ENCODE measurements at regions not wholly inside any gene's neighbourhood (a gene's known extent, or its start where the extent isn't known, plus 50 kb on each side); places are given as distances from the start of the nearest gene placed in this dataset.

DNA sequence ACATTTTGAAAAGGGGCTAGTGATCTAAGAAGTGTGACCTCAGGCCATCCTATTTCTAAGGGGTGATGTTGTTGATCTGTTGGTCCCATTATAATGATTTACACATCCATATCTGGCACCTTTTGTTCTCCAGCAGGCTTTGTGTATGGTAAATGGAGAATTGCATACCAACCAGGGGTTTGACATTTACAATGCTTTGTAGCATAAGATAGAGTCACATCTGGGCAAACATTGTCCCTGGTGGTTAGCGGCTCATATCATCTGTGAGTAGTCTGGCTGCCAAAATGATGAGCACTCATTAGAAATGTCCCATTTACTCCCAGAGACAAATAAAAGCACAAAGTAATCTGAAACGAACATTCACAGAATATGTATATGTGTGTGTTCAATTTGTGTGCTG is 1775.5 kb upstream of the CELF4 start (continued):
- TF ChIP-seq BACH1 (IDR thresholded peaks at IDR 0.05; ENCODE audit: borderline replicate concordance): no peak

DNA sequence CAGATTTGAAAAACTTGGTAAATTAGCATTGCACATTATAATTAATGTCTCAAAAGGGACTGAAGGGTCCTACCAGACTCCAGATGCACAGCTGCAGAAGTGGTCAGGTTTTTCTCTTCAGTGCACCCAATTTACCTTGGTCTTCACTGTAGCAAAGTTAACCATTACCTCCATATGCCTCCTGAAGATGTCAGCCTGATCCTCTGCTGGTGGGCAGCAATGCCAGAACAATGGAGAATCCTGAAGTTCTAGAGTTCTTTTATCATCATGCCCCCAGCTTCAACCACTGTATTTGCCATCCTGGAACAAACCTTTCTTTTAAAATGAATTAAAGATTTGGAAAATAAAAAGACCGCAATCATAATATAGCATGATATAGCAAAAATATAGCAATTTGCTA is 1774.8 kb upstream of the CELF4 start:
- Histone ChIP-seq H3K9me3 (replicated peaks; ENCODE audit: control insufficient read depth, insufficient read depth, low read length) (no peaks in the 10 kb centered on the region), H2AFZ (ENCODE audit: control insufficient read depth, low read depth, low read length) (no peak overlapping the region), H3K4me1 (ENCODE audit: control insufficient read depth, insufficient read depth, low read length) (no peaks in the 10 kb centered on the region), H3K9ac (ENCODE audit: control insufficient read depth, insufficient read depth, low read length) (no peak overlapping the region), H3K36me3 (ENCODE audit: control insufficient read depth in 2 of 2, insufficient read depth in 2 of 2, low read length in 1 of 2) (no peaks in the 10 kb centered on the region), H3K27ac (ENCODE audit: control insufficient read depth, insufficient read depth) (no peak overlapping the region), H3K27me3 (replicated peaks in 1 of 2; ENCODE audit: control insufficient read depth in 2 of 2, insufficient read depth in 2 of 2, low read length in 1 of 2) (no peaks in the 10 kb centered on the region), H4K20me1 (ENCODE audit: control insufficient read depth, insufficient read depth) (no peaks in the 10 kb centered on the region), H3K4me2 (ENCODE audit: control insufficient read depth, insufficient read depth) (no peak overlapping the region), H3K4me3 (no peak overlapping the region), H3K79me2 (ENCODE audit: control insufficient read depth, insufficient read depth, low read length) (no peaks in the 10 kb centered on the region)
- ATAC-seq: no peak
- RAD21 ChIA-PET (ENCODE audit: unreplicated experiment): no interaction called here
- DNase-seq (ENCODE audit: low read depth, low spot score): no peak
- TF ChIP-seq NFYA (IDR thresholded peaks at IDR 0.05; ENCODE audit: borderline replicate concordance, low read depth, low read length) (no peak), BMI1 (IDR thresholded peaks at IDR 0.05; ENCODE audit: borderline replicate concordance) (no peak), SREBF2 (IDR thresholded peaks at IDR 0.05; ENCODE audit: low read length) (no peak), PAX5 (IDR thresholded peaks at IDR 0.05; ENCODE audit: borderline replicate concordance, low read depth, low read length) (no peak), NR2C1 (IDR thresholded peaks at IDR 0.05) (no peak), NFXL1 (IDR thresholded peaks at IDR 0.05; ENCODE audit: borderline replicate concordance) (no peak), PML (IDR thresholded peaks at IDR 0.05; ENCODE audit: low read length) (no peak), LARP7 (IDR thresholded peaks at IDR 0.05) (no peak), EED (IDR thresholded peaks at IDR 0.05; ENCODE audit: low read depth) (no peak), KAT2A (conservative IDR thresholded peaks at IDR 0.05; ENCODE audit: control insufficient read depth, low read depth, low read length) (no peak), ETV6 (conservative IDR thresholded peaks at IDR 0.05 in 1 of 2, IDR thresholded peaks at IDR 0.05 in 1 of 2; ENCODE audit: borderline replicate concordance in 1 of 2, low read depth in 1 of 2) (no peak)
- TF ChIP-seq, protein P1, sequence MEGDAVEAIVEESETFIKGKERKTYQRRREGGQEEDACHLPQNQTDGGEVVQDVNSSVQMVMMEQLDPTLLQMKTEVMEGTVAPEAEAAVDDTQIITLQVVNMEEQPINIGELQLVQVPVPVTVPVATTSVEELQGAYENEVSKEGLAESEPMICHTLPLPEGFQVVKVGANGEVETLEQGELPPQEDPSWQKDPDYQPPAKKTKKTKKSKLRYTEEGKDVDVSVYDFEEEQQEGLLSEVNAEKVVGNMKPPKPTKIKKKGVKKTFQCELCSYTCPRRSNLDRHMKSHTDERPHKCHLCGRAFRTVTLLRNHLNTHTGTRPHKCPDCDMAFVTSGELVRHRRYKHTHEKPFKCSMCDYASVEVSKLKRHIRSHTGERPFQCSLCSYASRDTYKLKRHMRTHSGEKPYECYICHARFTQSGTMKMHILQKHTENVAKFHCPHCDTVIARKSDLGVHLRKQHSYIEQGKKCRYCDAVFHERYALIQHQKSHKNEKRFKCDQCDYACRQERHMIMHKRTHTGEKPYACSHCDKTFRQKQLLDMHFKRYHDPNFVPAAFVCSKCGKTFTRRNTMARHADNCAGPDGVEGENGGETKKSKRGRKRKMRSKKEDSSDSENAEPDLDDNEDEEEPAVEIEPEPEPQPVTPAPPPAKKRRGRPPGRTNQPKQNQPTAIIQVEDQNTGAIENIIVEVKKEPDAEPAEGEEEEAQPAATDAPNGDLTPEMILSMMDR (IDR thresholded peaks at IDR 0.05 in 2 of 3, conservative IDR thresholded peaks at IDR 0.05 in 1 of 3; ENCODE audit: control insufficient read depth in 2 of 3, extremely low read depth in 1 of 3, insufficient read depth in 1 of 3, low read depth in 3 of 3, low read length in 3 of 3): no peak
- TF ChIP-seq, protein P2, sequence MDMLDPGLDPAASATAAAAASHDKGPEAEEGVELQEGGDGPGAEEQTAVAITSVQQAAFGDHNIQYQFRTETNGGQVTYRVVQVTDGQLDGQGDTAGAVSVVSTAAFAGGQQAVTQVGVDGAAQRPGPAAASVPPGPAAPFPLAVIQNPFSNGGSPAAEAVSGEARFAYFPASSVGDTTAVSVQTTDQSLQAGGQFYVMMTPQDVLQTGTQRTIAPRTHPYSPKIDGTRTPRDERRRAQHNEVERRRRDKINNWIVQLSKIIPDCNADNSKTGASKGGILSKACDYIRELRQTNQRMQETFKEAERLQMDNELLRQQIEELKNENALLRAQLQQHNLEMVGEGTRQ (IDR thresholded peaks at IDR 0.05; ENCODE audit: borderline replicate concordance, low read depth, low read length): no peak
- 100% methylated on average over 1 of the region's 1 CpG for WGBS (ENCODE audit: insufficient coverage, insufficient replicate concordance, low lambda C conversion rate, missing lambda C conversion rate)
- POLR2A ChIA-PET: no interaction called here
- no peak for FAIRE-seq
- BruUV-seq (replicated peaks): no TSS peak
- CTCF ChIA-PET: no interaction called here
- in situ Hi-C loops (cut with MboI): no loop called here
- SMC1A ChIA-PET (ENCODE audit: uncharacterized antibody, unreplicated experiment): no interaction called here
- intact Hi-C loops (cut with micrococcal nuclease; ENCODE audit: unreplicated experiment): no loop called here

Data from GM12878 (cell line).